ENCODE measurements at regions not wholly inside any gene's neighbourhood (a gene's known extent, or its start where the extent isn't known, plus 50 kb on each side); places are given as distances from the start of the nearest gene placed in this dataset.

- TF ChIP-seq ZNF585B (tag by site-specific recombination; IDR thresholded peaks at IDR 0.05), result no peak
- TF ChIP-seq ZNF580 (tag by site-specific recombination; IDR thresholded peaks at IDR 0.05), result no peak
- no peak for TF ChIP-seq ZNF514 (tag by site-specific recombination; IDR thresholded peaks at IDR 0.05)
- no peaks in the 10 kb centered on the region for H3K9me3 ChIP-seq (ENCODE audit: control insufficient read depth, insufficient read depth, low read depth, low read length)
- no peak overlapping the region for H3K27ac ChIP-seq (ENCODE audit: extremely low read depth, low read depth, low read length)
- no peaks in the 10 kb centered on the region for H3K4me1 ChIP-seq (ENCODE audit: control insufficient read depth, insufficient read depth, low read length)
- no peaks in the 10 kb centered on the region for H3K36me3 ChIP-seq (ENCODE audit: control insufficient read depth in 2 of 2, insufficient read depth in 1 of 2, low read length in 2 of 2)
- CTCF ChIA-PET, result interaction anchor here (0.7 kb wide), 1 partner anchor 1441 kb away, joined by 3 read pairs; no protein-coding TSS in a partner anchor
- POLR2A ChIA-PET, result no interaction called here
- H3K4me3 ChIP-seq (ENCODE audit: low read depth, low read length), result no peak overlapping the region
Measured at GRCh38 chr14:43041976-43042375, 1435.3 kb downstream of the LRFN5 start.

- no peak for TF ChIP-seq ZBTB7A (tag by site-specific recombination; IDR thresholded peaks at IDR 0.05; ENCODE audit: low read depth)
- no peak for TF ChIP-seq ZFP69B (tag by site-specific recombination; IDR thresholded peaks at IDR 0.05)
- TF ChIP-seq PATZ1 (tag by site-specific recombination; IDR thresholded peaks at IDR 0.05), result no peak
- no peak for TF ChIP-seq ZNF16 (tag by site-specific recombination; IDR thresholded peaks at IDR 0.05; ENCODE audit: low read depth)
- no peak for TF ChIP-seq ZNF596 (tag by site-specific recombination; IDR thresholded peaks at IDR 0.05)
- TF ChIP-seq MYNN (tag by site-specific recombination; IDR thresholded peaks at IDR 0.05; ENCODE audit: borderline replicate concordance), result no peak
- no peak for TF ChIP-seq YY1 (tag by site-specific recombination; IDR thresholded peaks at IDR 0.05)
- TF ChIP-seq ZNF366 (tag by site-specific recombination; conservative IDR thresholded peaks at IDR 0.05), result no peak
- no peak for TF ChIP-seq ZNF398 (tag by site-specific recombination; IDR thresholded peaks at IDR 0.05)
- no peak for TF ChIP-seq ZBTB20 (tag by site-specific recombination; IDR thresholded peaks at IDR 0.05)
- no peak for TF ChIP-seq ZNF549 (tag by site-specific recombination; IDR thresholded peaks at IDR 0.05)
- no peak for TF ChIP-seq ZNF600 (tag by site-specific recombination; IDR thresholded peaks at IDR 0.05)
- no peak for TF ChIP-seq ZNF514 (tag by site-specific recombination; IDR thresholded peaks at IDR 0.05)
- Histone ChIP-seq H3K36me3 (ENCODE audit: control insufficient read depth in 2 of 2, insufficient read depth in 1 of 2, low read length in 2 of 2) (no peaks in the 10 kb centered on the region), H3K27ac (ENCODE audit: extremely low read depth, low read depth, low read length) (no peak overlapping the region), H3K4me3 (ENCODE audit: low read depth, low read length) (no peak overlapping the region), H3K4me1 (ENCODE audit: control insufficient read depth, insufficient read depth, low read length) (no peaks in the 10 kb centered on the region), H3K9me3 (ENCODE audit: control insufficient read depth, insufficient read depth, low read depth, low read length) (no peaks in the 10 kb centered on the region)
- POLR2A ChIA-PET, result no interaction called here
- CTCF ChIA-PET, result no interaction called here
Measured at GRCh38 chr14:43041207-43041606, 1434.5 kb downstream of the LRFN5 start.

GRCh38 chr14:43039881-43040280, 1433.2 kb downstream of the LRFN5 start:
- CTCF ChIA-PET, result no interaction called here
- Histone ChIP-seq H3K4me1 (ENCODE audit: control insufficient read depth, insufficient read depth, low read length) (no peaks in the 10 kb centered on the region), H3K9me3 (ENCODE audit: control insufficient read depth, insufficient read depth, low read depth, low read length) (no peaks in the 10 kb centered on the region), H3K36me3 (ENCODE audit: control insufficient read depth in 2 of 2, insufficient read depth in 1 of 2, low read length in 2 of 2) (no peaks in the 10 kb centered on the region), H3K27ac (ENCODE audit: extremely low read depth, low read depth, low read length) (no peak overlapping the region), H3K4me3 (ENCODE audit: low read depth, low read length) (no peak overlapping the region)
- TF ChIP-seq ZNF24 (tag by site-specific recombination; IDR thresholded peaks at IDR 0.05) (no peak), OSR2 (tag by site-specific recombination; IDR thresholded peaks at IDR 0.05) (no peak), ZNF660 (tag by site-specific recombination; IDR thresholded peaks at IDR 0.05) (no peak), ZBTB26 (tag by site-specific recombination; optimal IDR thresholded peaks at IDR 0.05) (no peak), ZNF488 (tag by site-specific recombination; IDR thresholded peaks at IDR 0.05) (no peak)
- POLR2A ChIA-PET, result no interaction called here

All from HEK293 (cell line).